Left renal pelvis (tissue), 4 donors: ENCODE measurements at regions not wholly inside any gene's neighbourhood (a gene's known extent, or its start where the extent isn't known, plus 50 kb on each side); places are given as distances from the start of the nearest gene placed in this dataset.

Source experiments
- DNase-seq, 4 donors: peaks; one replicate each; pipeline ENCODE4 v3.0.0-alpha.2; 2013; ENCODE audit warnings: low read depth in 4 of 4, low spot score in 3 of 4

GRCh38 chr6:25035512-25036435 is 100.0 kb upstream of the RIPOR2 start:
- DNase-seq = no peak

GRCh38 chr6:25036461-25036860 is 100.7 kb upstream of the RIPOR2 start:
- DNase-seq = no peak

- no peak for DNase-seq
Observed at GRCh38 chr6:25038300-25038699, 102.5 kb upstream of the RIPOR2 start.

GRCh38 chr6:25038999-25039398 is 103.2 kb upstream of the RIPOR2 start:
- DNase-seq = no peak

GRCh38 chr6:25041485-25042035 is 105.8 kb upstream of the RIPOR2 start:
- DNase-seq = no peak

GRCh38 chr6:25042036-25042521 is 106.3 kb upstream of the RIPOR2 start:
- DNase-seq = no peak

GRCh38 chr6:25042536-25042935 is 106.8 kb upstream of the RIPOR2 start:
- DNase-seq = no peak

- no peak for DNase-seq
Observed at GRCh38 chr6:25042984-25043725, 107.4 kb upstream of the RIPOR2 start.

GRCh38 chr6:25043892-25044291 is 108.1 kb upstream of the RIPOR2 start:
- no peak for DNase-seq

GRCh38 chr6:25046942-25047341 is 111.2 kb upstream of the RIPOR2 start:
- DNase-seq = no peak

GRCh38 chr6:25050356-25050755 is 114.6 kb upstream of the RIPOR2 start:
- no peak for DNase-seq

GRCh38 chr6:25051083-25051482 is 115.3 kb upstream of the RIPOR2 start:
- no peak for DNase-seq

- DNase-seq = no peak
Observed at GRCh38 chr6:25052181-25052580, 116.4 kb upstream of the RIPOR2 start.

GRCh38 chr6:25053875-25054371 is 118.2 kb upstream of the RIPOR2 start:
- DNase-seq = no peak

GRCh38 chr6:25054469-25054868 is 118.7 kb upstream of the RIPOR2 start:
- DNase-seq = no peak

GRCh38 chr6:25056130-25056529 is 120.4 kb upstream of the RIPOR2 start:
- no peak for DNase-seq

GRCh38 chr6:25057111-25057905 is 121.5 kb upstream of the RIPOR2 start:
- DNase-seq = no peak

- DNase-seq = no peak
Observed at GRCh38 chr6:25058441-25058840, 122.7 kb upstream of the RIPOR2 start.

- DNase-seq = no peak
Observed at GRCh38 chr6:25058941-25059340, 123.2 kb upstream of the RIPOR2 start.

GRCh38 chr6:25060522-25060921 is 124.8 kb upstream of the RIPOR2 start:
- no peak for DNase-seq
